Stomach (tissue), 4 donors: ENCODE measurements at regions not wholly inside any gene's neighbourhood (a gene's known extent, or its start where the extent isn't known, plus 50 kb on each side); places are given as distances from the start of the nearest gene placed in this dataset.

Experiments
- EP300 ChIP-seq: sonication (generic); formaldehyde crosslinking; IDR thresholded peaks from one replicate; pipeline ENCODE4 v1.6.1; 2017; ENCODE audit warnings: antibody characterized with exemption
- POLR2A ChIP-seq, 4 donors: fragments of 450-650 bp; IDR thresholded peaks; one replicate each; pipeline ENCODE4 v1.6.1; 2016; ENCODE audit warnings: antibody characterized with exemption in 4 of 4, control low read depth in 2 of 4, mild to moderate bottlenecking in 1 of 4, moderate library complexity in 1 of 4
- POLR2AphosphoS5 ChIP-seq, 3 donors: sonication (generic); formaldehyde crosslinking; IDR thresholded peaks; one replicate each; pipeline ENCODE4 v1.6.1; 2016; ENCODE audit warnings: antibody characterized with exemption in 3 of 3
- TF ChIP-seq, protein P1 (sequence below), 7 experiments: fragments of 450-650 bp in 4 of 7; fragments of 200-600 bp in 3 of 7; sonication (generic) in 3 of 7; IDR thresholded peaks; one replicate each; pipeline ENCODE4 v1.5.1; 2016 to 2019; ENCODE audit warnings: antibody characterized with exemption in 7 of 7, control low read depth in 2 of 7, mild to moderate bottlenecking in 1 of 7

DNA sequence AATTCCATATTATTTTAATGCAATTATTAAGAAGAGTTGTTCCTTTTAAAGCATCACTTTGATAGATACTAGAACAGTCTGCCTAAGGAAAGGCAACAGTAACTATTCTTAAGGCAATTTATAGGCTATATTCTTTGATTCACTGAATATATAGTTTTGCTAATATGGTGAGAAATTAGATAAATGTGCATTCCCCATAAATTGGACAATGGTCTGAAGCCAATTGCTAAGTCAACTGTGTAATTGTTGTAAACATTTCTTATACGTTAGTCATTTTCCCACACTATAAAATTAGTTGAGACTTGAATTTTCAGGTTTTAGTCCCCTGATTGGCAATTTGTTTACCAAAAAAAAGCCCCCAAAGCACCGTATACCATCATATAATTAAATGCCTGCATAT is 263.0 kb upstream of the NECTIN3 start:
- TF ChIP-seq, protein P1, sequence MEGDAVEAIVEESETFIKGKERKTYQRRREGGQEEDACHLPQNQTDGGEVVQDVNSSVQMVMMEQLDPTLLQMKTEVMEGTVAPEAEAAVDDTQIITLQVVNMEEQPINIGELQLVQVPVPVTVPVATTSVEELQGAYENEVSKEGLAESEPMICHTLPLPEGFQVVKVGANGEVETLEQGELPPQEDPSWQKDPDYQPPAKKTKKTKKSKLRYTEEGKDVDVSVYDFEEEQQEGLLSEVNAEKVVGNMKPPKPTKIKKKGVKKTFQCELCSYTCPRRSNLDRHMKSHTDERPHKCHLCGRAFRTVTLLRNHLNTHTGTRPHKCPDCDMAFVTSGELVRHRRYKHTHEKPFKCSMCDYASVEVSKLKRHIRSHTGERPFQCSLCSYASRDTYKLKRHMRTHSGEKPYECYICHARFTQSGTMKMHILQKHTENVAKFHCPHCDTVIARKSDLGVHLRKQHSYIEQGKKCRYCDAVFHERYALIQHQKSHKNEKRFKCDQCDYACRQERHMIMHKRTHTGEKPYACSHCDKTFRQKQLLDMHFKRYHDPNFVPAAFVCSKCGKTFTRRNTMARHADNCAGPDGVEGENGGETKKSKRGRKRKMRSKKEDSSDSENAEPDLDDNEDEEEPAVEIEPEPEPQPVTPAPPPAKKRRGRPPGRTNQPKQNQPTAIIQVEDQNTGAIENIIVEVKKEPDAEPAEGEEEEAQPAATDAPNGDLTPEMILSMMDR (IDR thresholded peaks at IDR 0.05): no peak
- TF ChIP-seq POLR2A (IDR thresholded peaks at IDR 0.05): no peak
- no peak for TF ChIP-seq POLR2AphosphoS5 (IDR thresholded peaks at IDR 0.05)
- TF ChIP-seq EP300: no peak
